CD4-positive, alpha-beta T cell (primary cell): ENCODE measurements at regions not wholly inside any gene's neighbourhood (a gene's known extent, or its start where the extent isn't known, plus 50 kb on each side); places are given as distances from the start of the nearest gene placed in this dataset.

Source experiments
- ATAC-seq: fragments of 200-7000 bp; cut with Tn5 transposase; one replicate; pipeline ENCODE4 v1.10.0; 2022; ENCODE audit warnings: mild to moderate bottlenecking; ENCODE audit not compliant: poor library complexity
- CTCF ChIA-PET: fragments of 350-600 bp; sonication (Branson Sonifier 250); formaldehyde crosslinking; loops from one replicate; lab custom pipeline; 2021; ENCODE audit warnings: antibody characterized with exemption, inconsistent platforms; lab: Charles Lee
- POLR2A ChIA-PET: fragments of 350-600 bp; sonication (Branson Sonifier 250); formaldehyde crosslinking; loops from one replicate; lab custom pipeline; 2021; ENCODE audit warnings: antibody characterized with exemption, inconsistent platforms; lab: Charles Lee
- DNase-seq, 14 experiments: peaks; one replicate each; pipeline ENCODE4 v3.0.0-alpha.2; 2013 to 2020; ENCODE audit warnings: mixed read lengths in 2 of 14
- H3K27ac ChIP-seq, 2 donors: one replicate each; pipeline versions ENCODE4 v1.5.1 to v1.7.0; 2013; ENCODE audit warnings: low read length in 2 of 2, low read depth in 1 of 2, mild to moderate bottlenecking in 1 of 2
- H3K27me3 ChIP-seq, 2 experiments: 1 replicate in 1 of 2; 2 replicates in 1 of 2; pipeline versions ENCODE4 v1.6.1 to v1.7.0; 2013; ENCODE audit warnings: low read length in 2 of 2, control low read depth in 1 of 2, mild to moderate bottlenecking in 1 of 2, moderate library complexity in 1 of 2; ENCODE audit not compliant: insufficient read depth in 2 of 2, control insufficient read depth in 1 of 2
- H3K36me3 ChIP-seq: one replicate; pipeline ENCODE4 v1.6.1; 2013; ENCODE audit warnings: low read length, control low read depth; ENCODE audit not compliant: insufficient read depth
- H3K4me1 ChIP-seq: one replicate; pipeline ENCODE4 v1.6.1; 2013; ENCODE audit warnings: low read length, control low read depth; ENCODE audit not compliant: insufficient read depth
- H3K4me3 ChIP-seq: one replicate; pipeline ENCODE4 v1.5.1; 2013; ENCODE audit warnings: mild to moderate bottlenecking, low read length, moderate library complexity
- H3K9me3 ChIP-seq, 2 experiments: 1 replicate in 1 of 2; 2 replicates in 1 of 2; pipeline versions ENCODE4 v1.6.1 to v1.7.0; 2013; ENCODE audit warnings: low read length in 2 of 2, mild to moderate bottlenecking in 2 of 2, control low read depth in 1 of 2, moderate library complexity in 1 of 2; ENCODE audit not compliant: control insufficient read depth in 1 of 2, insufficient read depth in 1 of 2
- H3K27ac Mint-ChIP-seq: one replicate; pipeline ENCODE4 v1.8.0; 2020; ENCODE audit warnings: mixed read lengths
- H3K27me3 Mint-ChIP-seq: one replicate; pipeline ENCODE4 v1.8.0; 2021; ENCODE audit warnings: mixed read lengths
- H3K36me3 Mint-ChIP-seq: one replicate; pipeline ENCODE4 v1.8.0; 2021; ENCODE audit warnings: low read depth, mixed read lengths
- H3K4me1 Mint-ChIP-seq: one replicate; pipeline ENCODE4 v1.8.0; 2021; ENCODE audit warnings: low read depth, mixed read lengths
- H3K4me3 Mint-ChIP-seq: one replicate; pipeline ENCODE4 v1.8.0; 2020; ENCODE audit warnings: mild to moderate bottlenecking, mixed read lengths
- H3K9me3 Mint-ChIP-seq: one replicate; pipeline ENCODE4 v1.8.0; 2020; ENCODE audit warnings: mixed read lengths
- CTCF ChIP-seq: fragments of 200-600 bp; IDR thresholded peaks from one replicate; pipeline ENCODE4 v1.8.0; 2022; ENCODE audit warnings: antibody characterized with exemption, mild to moderate bottlenecking
- intact Hi-C, 2 experiments: fragments of 100-400 bp; cut with DNase I in 1 of 2; cut with micrococcal nuclease in 1 of 2; formaldehyde crosslinking; loops; one replicate each; pipeline versions ENCODE4 v1.15.1 to v1.9.0; 2023 to 2025; cut with DNase I, micrococcal nuclease

- ATAC-seq: no peak
- Histone ChIP-seq H3K4me1 (no peaks in the 10 kb centered on the region), H3K27ac (no peak overlapping the region), H3K4me3 (no peak overlapping the region), H3K27me3 (no peaks in the 10 kb centered on the region), H3K36me3 (no peaks in the 10 kb centered on the region), H3K9me3 (no peaks in the 10 kb centered on the region)
- ChIA-PET CTCF (no interaction called here), POLR2A (no interaction called here)
- Mint-ChIP-seq H3K9me3 (peaks cover 5% of the 10 kb centered on the region), H3K27me3 (no peaks in the 10 kb centered on the region), H3K4me1 (no peaks in the 10 kb centered on the region), H3K4me3 (no peak overlapping the region), H3K27ac (no peak overlapping the region), H3K36me3 (no peaks in the 10 kb centered on the region)
- DNase-seq: no peak
- intact Hi-C loops: no loop called here
- TF ChIP-seq CTCF: no peak
Measured at GRCh38 chr11:90847268-90847886, 624.5 kb upstream of the CHORDC1 start.

- TF ChIP-seq CTCF: no peak
- intact Hi-C loops: no loop called here
- POLR2A ChIA-PET: no interaction called here
Measured at GRCh38 chr11:90846628-90847027, 623.8 kb upstream of the CHORDC1 start.

GRCh38 chr11:90845799-90846198, 623.0 kb upstream of the CHORDC1 start:
- DNase-seq: no peak
- TF ChIP-seq CTCF: no peak
- peaks cover 5% of the 10 kb centered on the region for H3K9me3 Mint-ChIP-seq
- POLR2A ChIA-PET: no interaction called here
- ATAC-seq: no peak
- Histone ChIP-seq H3K27me3 (no peaks in the 10 kb centered on the region), H3K9me3 (no peaks in the 10 kb centered on the region), H3K4me1 (no peaks in the 10 kb centered on the region), H3K36me3 (no peaks in the 10 kb centered on the region), H3K27ac (no peak overlapping the region), H3K4me3 (no peak overlapping the region)
- intact Hi-C loops: no loop called here
- CTCF ChIA-PET: no interaction called here
- H3K27ac Mint-ChIP-seq: no peak overlapping the region
- H3K4me1 Mint-ChIP-seq: no peaks in the 10 kb centered on the region
- H3K27me3 Mint-ChIP-seq: no peaks in the 10 kb centered on the region
- H3K4me3 Mint-ChIP-seq: no peak overlapping the region
- no peaks in the 10 kb centered on the region for H3K36me3 Mint-ChIP-seq

More at GRCh38 chr11:90846628-90847027, 623.8 kb upstream of the CHORDC1 start:
- Mint-ChIP-seq H3K9me3 (peaks cover 5% of the 10 kb centered on the region), H3K27ac (no peak overlapping the region), H3K4me3 (no peak overlapping the region), H3K36me3 (no peaks in the 10 kb centered on the region), H3K4me1 (no peaks in the 10 kb centered on the region), H3K27me3 (no peaks in the 10 kb centered on the region)
- no peaks in the 10 kb centered on the region for H3K4me1 ChIP-seq
- no peaks in the 10 kb centered on the region for H3K27me3 ChIP-seq
- CTCF ChIA-PET: no interaction called here
- no peak overlapping the region for H3K4me3 ChIP-seq
- H3K9me3 ChIP-seq: no peaks in the 10 kb centered on the region
- ATAC-seq: no peak
- H3K27ac ChIP-seq: no peak overlapping the region
- DNase-seq: no peak
- H3K36me3 ChIP-seq: no peaks in the 10 kb centered on the region
